D341Med (cell line): ENCODE measurements at regions not wholly inside any gene's neighbourhood (a gene's known extent, or its start where the extent isn't known, plus 50 kb on each side); places are given as distances from the start of the nearest gene placed in this dataset.
"Not testable (repeated sequence)": the region's sequence is repeated elsewhere in the genome, so short reads cannot be mapped to it uniquely, and the experiment has no call there.

ENCODE experiments used
- DNase-seq: peaks from one replicate; pipeline ENCODE4 v3.0.0; 2012; ENCODE audit warnings: low spot score

DNA sequence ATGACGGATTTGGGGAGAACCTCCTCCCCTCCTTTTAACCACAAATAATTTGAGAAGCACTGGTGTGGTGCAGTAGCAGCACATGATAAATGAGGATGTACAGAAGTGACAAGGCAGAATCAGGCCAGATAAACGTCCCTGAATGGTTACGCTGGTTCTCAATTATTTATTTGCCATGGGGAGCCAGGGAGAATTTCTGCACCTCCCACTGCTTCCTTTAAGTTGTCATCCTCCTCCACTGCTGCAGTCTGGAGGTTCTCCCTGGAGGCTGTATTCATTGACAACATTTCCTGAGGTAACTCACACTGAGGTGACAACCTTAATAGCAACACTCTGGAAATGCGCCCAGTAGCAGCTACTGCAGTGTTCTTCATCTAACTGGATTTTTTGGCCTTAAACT lies 308.9 kb upstream of the SLITRK1 start:
- DNase-seq = no peak

DNA sequence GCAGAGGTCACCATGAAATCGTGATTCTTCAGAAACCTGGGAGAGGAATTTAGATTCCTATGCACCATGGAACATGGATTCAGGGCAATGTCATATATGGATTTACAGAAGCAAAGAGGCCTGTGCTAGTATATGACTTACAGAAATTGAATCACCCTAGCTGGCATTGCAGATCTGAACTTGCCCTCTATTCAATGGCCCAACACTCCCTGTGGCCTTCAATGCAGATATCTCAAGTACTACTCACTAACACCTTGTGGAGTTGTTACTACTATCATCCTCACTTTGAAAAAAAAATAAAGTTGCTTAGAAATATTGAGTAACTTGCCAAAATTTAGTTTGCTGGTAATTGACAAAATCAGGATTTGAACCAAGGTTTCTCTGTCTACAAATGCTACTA lies 305.4 kb upstream of the SLITRK1 start:
- no peak for DNase-seq

DNA sequence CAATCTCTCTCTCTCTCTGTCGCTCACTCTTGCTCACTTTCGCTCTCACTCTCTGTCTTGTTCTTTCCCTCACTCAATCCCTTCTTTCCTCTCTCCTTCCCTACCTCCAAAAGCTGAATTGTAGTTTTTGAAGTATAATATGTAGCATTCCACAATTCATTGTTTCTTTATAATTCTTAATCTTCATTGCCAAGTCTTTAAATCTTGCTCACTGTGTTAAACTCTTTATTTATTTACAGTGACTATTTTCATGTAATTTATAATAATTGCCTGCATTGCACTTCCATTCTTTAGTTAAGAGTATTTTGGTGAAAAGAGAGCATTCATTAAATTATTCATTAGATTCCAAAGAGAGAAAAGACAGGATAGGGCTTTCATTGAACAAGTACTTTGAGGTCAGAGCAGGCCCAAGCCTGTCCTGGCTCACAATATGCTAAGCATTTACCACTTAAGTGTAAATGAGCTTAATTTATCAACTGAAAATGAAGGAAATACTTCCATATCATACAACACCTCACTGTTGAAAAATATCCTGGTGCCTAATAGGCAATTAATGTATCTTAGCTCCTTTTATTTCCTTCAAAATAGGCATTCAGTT lies 257.4 kb upstream of the SLITRK1 start:
- no peak for DNase-seq

DNA sequence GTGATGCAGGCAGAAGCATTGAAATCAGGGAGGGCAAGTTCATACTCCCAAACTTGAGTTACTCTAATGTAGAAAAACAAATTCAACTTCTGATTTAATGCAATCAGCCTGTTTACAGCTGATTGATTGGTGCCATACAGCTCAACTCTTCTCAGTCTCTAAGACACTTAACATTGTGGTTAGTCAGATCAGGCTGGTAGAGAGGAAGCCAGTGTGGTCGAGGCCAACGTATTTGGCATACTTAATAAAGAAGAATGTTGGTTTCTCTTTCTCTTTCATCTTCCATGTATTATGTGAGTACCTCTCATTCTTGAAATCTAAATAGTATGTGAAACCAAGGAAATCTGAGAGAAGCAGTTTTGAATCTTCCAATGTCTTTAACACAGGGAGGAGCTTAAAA lies 255.0 kb upstream of the SLITRK1 start:
- no peak for DNase-seq

DNA sequence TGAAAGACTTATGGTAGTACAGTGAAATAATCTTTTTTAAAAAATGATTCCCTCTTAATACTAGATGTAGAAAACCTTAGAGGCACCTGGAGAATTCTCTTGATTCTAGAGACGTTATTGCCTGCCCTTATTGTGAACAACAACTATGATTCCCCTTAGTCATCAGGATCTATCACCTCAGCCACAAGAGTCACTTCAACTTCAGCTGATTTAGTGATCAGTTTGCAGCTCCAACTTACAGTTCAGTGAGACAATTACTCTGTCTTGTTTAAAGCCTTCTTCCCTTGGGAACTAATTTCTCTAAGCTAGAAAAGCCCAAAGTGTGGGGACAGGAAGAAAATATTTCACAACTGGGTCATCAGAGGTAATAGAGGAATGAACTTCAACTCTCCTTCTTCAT lies 254.3 kb upstream of the SLITRK1 start:
- no peak for DNase-seq

DNA sequence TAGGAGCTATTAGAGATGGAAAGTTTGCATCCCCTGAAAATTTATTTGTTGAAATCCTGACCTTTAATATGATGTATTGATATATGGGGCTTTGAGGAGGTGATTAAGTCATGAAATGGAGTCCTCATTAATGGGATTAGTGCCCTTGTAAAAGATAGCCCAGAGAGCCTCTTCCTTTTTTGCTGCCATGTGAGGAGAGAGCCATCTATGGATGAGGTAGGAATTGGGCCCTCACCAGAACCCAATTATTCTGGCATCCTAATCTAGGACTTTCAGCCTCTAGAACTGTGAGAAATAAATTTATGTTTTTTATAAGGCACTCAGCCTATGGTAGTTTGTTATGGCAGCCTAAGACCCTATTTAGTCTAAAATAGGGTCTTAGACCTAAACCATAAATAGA lies 250.2 kb upstream of the SLITRK1 start:
- DNase-seq = no peak

DNA sequence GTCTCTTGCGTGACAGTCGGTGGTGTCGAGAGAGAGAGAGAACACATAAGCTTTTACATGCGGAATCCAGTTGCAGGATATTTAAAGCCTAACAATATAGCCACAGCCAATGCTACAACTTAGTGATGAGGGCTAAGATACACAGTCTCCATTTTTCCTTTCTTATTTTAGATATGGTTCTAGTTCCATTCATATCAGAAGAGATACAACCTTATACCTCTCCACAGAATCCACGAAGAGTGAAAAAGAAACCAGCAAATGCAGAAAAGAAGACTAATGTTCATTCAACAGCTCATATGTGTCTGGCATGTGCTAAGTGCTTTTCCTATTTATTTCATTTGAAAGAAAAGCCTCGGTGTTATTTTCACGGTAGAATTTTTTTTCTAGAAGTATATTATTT lies 249.0 kb upstream of the SLITRK1 start:
- DNase-seq = no peak

DNA sequence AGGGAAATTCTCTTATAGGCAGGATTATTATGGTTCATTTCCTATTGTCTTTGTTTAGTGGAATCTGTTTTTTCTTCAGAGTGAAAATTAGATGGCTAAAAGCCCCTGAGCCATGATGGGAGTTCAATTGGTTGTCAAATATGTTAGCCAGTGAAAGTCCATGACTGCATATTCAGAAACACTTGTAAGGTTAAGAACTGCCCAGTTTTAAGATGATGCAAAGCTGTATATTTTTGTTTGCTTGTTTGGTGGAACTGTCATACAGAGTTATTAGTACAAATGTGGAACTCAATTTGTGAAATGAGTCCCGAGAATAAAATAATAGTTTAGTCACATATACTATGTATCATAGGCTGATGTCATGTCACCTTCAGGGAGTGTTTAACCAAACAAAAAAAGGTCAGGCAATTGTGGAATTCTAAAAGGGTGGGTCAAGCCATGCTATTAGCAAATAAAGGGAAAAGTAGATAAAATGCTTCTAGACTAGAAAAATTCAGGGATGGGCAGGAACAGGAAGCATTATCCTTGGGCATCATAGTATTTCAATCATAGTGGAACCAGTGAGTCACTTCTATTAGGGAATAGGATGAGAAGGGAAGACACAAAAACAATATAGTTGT lies 248.3 kb upstream of the SLITRK1 start:
- DNase-seq = no peak

DNA sequence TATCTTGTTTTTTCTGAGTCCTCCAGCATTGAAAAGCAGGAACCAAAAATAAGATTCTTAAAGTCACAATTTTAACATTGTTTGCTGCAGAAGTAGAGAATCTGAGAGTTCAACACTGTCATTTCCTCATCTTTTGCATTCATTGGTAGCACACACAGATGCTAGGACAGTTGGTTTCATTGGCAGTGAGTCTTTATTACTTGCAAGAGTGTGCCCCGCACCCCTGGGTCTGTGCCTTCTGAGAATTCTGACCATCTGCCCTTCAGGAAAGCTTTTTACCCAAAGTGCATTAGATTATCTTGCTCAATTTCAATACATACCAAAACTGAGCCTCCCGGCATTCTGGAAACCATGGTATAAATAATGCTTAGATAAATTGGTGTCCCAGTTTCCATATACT lies 247.7 kb upstream of the SLITRK1 start:
- no peak for DNase-seq

DNA sequence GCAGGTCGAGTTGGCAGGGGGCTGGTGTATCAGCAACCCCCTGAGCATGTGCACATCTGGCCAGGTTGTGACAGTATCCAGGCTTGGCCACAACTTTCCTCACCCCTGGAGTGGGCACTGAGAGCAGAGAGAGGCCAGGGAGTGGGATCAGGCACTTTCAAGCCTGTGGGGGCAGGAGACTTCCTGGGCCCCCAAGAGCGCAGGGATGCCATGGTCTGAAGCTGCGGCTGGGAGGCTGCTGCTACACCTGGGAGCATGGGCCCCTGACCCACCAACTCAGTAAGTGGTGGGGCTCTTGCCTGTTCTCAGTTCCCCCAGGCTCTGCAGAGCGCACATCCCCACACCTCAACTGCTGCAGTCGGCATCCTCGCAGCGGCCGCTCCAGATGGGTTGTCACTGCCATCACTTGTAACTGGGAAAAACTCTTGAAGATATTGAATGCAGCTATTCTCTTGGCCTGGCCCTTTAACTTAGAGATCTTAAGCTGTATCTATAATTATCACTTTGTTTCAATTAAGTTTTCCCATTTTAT lies 245.4 kb upstream of the SLITRK1 start:
- DNase-seq = no peak

DNA sequence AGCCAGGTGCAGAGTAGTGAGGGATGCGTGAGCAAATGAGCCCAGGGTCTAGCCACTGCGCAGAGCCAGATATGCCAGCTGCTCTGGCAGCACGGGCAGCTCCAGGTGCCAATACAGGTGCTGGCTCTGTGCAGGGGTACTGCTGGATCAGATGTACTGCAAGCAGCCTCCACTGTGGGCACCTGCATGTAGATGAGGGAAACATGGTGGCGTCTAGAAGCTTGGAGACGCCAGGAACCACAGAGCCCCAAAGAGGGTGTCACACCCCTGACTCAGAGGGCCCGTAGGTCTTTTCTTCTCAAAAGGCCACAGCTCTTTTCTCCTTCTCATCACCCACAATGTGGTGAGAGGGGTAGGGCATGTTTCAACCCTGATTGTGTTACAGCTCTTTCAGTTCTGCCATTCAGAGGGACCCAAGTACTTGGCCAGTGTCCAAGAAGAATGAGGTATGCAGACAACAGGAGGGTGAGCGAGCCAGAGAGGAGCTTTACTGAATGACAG lies 244.4 kb upstream of the SLITRK1 start:
- no peak for DNase-seq

DNA sequence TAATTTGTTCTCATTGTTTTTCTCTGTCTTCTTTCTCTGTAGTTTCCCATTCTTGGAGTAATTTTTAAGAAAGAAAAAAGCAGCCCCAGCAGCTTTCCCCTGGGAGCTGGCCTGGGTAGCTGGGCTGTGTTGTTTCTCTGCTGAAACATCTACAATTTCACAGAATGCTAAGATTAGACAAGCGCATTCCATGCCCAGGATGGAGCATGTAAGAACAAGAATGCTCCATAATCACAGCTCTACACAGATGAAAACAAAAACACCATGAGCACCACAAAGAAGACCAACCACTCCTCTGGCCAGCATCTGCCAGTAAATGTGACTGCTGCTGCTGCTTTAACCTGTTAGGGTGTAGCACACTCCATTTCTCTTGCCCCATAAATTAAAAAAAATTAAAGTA lies 239.2 kb upstream of the SLITRK1 start:
- DNase-seq = no peak

DNA sequence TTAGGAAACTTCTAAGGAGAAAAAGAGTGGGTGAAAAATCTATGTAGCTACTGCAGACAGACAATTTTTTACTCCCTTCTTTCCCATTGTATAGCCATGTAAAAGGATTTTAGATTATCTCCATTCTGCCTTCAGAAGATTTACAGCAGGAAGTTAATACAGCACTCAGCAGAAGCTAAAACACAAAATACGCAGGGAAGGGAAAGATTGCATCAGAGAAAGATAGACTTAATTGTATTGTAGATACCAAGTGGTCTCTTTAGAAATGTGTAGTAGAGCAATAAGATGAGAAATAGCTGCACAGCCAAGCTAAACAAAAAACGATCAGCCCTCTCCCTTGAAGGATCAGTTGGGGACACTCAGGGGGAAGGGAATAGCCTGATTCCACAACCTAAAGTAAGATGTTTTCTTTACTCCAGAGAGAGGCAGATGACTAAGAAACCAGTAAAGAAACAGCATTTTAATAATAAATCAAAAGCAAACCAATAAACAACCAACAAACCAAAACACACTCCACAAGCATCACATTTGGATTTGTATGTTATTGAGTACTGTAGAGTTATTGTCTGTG lies 236.7 kb upstream of the SLITRK1 start:
- DNase-seq = no peak

DNA sequence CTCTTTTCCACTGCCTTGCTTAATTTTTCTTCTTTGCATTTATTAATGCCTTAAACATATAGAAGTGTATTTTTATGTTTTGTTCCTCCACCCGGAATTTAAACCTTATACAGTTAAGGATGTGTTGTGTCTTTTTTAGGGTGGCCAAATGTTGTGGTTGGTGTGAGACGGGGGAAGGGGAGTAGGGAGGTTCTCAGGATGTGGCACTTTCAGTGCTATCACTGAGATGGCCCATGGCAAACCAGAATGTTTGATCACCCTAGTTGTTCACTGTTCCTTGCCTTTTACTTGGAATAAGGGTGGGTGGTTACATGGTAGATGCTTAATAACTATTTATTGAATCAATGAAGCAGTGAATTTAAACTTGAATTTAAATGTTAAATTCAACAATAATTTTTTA lies 216.0 kb upstream of the SLITRK1 start:
- no peak for DNase-seq

DNA sequence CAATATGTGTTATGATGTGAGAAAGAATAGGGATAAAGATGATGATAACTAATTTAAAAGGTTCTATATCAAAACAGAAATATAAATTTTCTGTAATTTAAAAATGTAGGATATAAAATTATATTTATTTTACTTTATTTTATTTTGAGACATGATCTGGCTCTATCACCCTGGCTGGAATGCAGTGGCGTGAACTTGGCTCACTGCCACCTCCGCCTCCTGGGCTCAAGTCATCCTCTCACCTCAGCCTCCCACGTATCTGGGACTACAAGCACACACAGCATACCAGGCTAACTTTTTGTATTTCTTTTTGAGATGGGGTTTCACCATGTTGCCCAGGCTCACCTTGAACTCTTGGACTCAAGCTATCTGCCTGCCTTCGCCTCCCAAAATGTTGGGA lies 214.9 kb upstream of the SLITRK1 start:
- DNase-seq = no peak

DNA sequence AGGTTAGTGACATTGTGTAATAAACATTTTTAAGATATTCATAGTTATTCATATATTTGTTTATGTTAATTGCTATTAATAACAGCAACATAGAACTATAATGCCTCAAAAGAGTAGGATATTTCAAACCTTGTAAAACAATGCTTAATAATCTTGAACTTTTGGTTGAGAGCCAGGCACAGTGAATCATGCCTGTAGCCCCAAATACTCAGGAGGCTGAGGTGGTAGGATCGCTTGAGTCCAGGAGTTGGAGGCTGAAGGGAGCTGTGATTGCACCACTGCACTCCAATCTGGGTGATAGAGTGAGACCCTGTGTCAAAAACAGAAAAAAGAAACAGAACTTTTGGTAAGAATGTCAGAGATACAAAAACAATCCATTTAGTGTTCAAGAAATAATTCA lies 213.9 kb upstream of the SLITRK1 start:
- DNase-seq = no peak

DNA sequence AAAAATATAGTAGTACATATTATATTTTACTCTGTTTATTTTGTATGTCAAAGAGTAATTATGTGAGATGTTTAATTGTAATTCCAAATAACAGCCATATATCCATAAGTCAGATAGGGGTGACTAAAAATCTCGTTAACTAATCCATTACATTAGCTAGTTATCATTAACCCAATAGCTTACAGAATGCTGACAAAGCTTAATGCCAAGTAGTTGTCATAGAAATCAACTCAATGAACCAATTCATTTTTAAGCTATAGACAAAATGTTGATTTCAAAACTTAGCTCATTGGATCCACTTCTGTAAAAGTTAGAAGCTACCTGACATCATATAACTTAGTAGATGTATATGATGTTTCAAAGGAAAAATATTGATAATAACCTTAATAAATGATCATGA lies 206.7 kb upstream of the SLITRK1 start:
- DNase-seq = no peak

DNA sequence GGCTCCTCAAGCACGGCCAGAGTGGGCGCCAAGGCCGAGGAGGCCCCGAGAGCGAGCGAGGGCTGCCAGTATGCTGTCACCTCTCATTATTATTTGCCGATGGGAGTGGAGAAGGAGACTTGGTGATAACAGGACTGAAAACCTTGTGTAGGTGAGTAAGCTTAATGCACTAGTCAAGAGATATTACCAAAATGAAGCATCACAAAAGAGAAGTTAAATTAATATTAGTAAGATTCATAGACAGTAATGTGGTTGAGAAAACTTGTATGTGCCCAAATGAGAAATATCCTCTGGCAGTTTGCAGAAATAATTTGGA lies 204.5 kb upstream of the SLITRK1 start:
- DNase-seq = no peak

DNA sequence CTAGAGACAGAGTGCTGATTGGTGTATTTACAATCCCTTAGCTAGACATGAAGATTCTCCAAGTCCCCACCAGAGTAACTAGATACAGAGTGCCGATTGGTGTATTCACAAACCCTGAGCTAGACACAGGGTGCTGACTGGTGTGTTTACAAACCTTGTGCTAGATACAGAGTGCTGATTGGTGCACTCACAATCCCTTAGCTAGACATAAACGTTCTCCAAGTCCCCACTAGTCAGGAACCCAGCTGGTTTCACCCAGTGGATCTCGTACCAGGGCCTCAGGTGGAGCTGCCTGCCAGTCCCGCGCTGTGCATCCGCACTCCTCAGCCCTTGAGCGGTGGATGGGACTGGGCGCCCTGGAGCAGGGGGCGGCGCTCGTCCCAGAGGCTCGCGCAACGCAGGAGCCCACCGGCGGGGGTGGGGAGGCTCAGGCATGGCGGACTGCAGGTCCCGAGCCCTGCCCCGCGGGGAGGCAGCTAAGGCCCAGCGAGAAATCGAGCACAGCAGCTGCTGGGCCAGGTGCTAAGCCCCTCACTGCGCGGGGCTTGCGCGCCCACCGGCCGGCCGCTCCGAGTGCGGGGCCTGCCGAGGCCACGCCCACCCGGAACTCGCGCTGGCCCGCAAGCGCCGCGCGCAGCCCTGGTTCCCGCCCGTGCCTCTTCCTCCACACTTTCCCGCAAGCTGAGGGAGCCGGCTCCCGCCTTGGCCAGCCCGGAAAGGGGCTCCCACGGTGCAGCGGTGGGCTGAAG lies 204.0 kb upstream of the SLITRK1 start:
- DNase-seq = not testable (repeated sequence)

DNA sequence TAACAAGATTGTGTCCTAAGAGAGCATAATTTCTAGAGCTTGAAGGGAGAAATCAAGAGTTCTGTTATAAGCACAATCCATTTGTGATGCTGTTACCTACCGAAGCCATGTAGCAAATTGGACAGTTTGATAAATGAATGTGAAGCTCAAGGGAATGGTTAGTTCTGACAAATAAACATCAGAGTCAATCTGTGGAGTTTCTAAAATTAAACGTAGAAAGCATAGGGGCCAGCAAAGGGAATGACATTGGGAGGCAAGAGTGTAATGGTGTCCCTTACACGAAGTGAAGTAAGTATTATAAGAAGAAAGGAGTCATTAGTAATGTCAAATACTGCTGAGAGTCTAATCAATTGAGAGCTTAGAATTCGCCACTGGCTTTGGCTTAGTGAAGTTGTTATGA lies 200.2 kb upstream of the SLITRK1 start:
- DNase-seq = no peak

DNA sequence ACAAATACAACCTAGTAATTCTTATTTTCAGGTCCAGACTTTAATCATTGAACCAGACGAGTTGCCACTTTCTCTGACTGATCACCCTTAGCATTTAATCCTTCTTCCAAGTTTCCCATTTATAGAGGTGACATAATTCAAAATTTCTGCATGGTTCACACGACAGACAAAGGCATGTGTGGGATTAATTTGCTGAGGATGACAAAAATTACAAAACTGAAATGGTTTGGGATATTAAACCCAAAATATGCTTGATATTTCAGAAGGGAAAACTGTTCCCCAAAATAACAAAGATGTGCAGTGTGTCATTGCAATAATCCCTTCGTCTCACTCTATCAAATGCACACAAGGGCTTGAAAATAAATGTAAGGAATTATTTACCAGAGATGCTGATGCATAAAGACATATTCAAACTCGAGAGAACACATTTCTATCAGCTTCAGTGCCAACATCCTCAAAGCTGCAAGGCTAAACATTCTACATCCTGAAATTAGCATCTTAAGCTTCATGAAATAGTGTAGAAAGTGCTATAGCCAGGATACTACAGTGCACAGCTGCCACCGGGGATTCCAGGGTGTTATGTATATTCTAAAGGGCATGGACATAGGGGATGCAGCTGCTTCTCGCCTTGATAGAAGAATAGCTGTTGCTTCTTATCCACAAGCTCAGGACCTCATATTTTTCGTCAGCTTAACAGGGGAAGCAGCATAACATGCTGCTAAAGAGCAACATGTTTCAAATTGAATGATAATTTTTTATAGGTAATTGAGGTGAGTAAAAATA lies 198.7 kb upstream of the SLITRK1 start:
- no peak for DNase-seq

DNA sequence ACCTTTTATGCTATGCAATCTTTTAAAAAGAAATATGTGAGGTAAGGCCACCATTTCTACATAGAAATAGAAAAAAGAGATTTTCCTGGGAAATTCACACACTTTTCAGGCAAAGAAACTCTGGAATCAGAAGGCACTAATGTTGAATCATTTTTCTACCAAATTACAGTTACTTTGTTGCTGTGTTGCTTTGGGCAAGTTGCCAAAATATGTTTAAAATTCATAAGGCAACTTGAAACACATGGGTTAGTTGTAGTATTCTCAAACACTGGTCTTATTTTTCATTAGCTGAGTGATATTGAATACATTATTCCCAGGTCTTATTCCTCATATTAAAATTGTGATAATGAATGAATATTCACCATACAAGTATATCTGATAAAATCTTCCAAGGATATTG lies 195.0 kb upstream of the SLITRK1 start:
- no peak for DNase-seq
